WTC11 (cell line): ENCODE measurements at regions not wholly inside any gene's neighbourhood (a gene's known extent, or its start where the extent isn't known, plus 50 kb on each side); places are given as distances from the start of the nearest gene placed in this dataset.

Source experiments
- TF ChIP-seq, protein P1 (sequence below): sonication (generic); formaldehyde crosslinking; IDR thresholded peaks from 2 replicates; pipeline ENCODE4 v1.8.1; 2023; ENCODE audit warnings: mild to moderate bottlenecking, missing genetic modification reagents, moderate library complexity

DNA sequence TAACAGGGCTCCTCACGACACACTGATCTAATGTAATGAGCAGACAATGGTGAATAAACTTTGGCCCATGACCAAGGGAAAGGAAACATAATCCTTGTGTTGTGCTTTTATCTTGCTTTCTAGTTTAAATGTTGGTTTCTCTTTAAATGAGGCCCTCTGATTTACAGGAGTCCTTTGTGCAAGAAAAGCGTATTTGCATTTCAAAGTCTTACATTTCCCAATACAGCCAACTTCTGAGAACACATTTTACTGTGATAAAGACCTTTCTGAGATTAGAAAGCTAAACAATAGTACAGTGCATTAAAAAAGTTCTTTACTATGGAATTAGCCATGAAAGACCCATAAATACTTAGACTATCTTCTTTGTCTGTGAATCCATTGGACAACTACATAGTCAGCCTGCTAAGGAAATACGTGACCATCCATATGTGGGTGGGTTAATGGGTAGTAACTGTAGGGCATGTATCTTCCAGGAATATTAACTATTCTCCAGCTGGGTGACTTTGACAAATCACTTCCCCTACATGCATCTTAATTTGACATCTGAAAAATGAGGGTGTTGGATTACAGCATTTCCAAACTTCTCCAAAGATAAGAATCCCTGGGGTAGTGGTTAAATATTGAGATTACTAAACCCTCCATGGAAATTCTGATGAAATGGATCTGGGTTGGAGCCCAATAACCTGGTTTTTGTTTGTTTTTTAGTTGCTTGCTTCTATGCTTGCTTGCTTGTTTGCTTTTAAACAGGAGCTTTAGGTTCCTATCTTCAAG, 50.3 kb upstream of the USP1 start (continued):
- TF ChIP-seq, protein P1, sequence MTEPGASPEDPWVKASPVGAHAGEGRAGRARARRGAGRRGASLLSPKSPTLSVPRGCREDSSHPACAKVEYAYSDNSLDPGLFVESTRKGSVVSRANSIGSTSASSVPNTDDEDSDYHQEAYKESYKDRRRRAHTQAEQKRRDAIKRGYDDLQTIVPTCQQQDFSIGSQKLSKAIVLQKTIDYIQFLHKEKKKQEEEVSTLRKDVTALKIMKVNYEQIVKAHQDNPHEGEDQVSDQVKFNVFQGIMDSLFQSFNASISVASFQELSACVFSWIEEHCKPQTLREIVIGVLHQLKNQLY (CRISPR knock-in tag), result no peak
